Liver (tissue), 8 donors: ENCODE measurements at regions not wholly inside any gene's neighbourhood (a gene's known extent, or its start where the extent isn't known, plus 50 kb on each side); places are given as distances from the start of the nearest gene placed in this dataset.

ENCODE experiments used
- DNase-seq: peaks from one replicate; pipeline ENCODE4 v3.0.0-alpha.2; 2017; ENCODE audit warnings: low spot score
- H3K27ac ChIP-seq, 2 donors: one replicate each; pipeline ENCODE4 v1.7.0; 2013; ENCODE audit warnings: inconsistent platforms in 2 of 2, low read length in 2 of 2, control low read depth in 1 of 2, low read depth in 1 of 2, mild to moderate bottlenecking in 1 of 2
- H3K27me3 ChIP-seq, 4 donors: one replicate each; pipeline versions ENCODE4 v1.6.1 to v1.7.0; 2013; ENCODE audit warnings: low read length in 3 of 4, inconsistent platforms in 1 of 4, mild to moderate bottlenecking in 1 of 4, moderate library complexity in 1 of 4; ENCODE audit not compliant: control insufficient read depth in 4 of 4, insufficient read depth in 4 of 4
- H3K36me3 ChIP-seq, 4 donors: one replicate each; pipeline versions ENCODE4 v1.6.1 to v1.7.0; 2013; ENCODE audit warnings: low read length in 3 of 4, mild to moderate bottlenecking in 3 of 4, low read depth in 1 of 4, moderate library complexity in 1 of 4; ENCODE audit not compliant: control insufficient read depth in 4 of 4, insufficient read depth in 3 of 4
- H3K4me1 ChIP-seq, 4 donors: one replicate each; pipeline versions ENCODE4 v1.6.1 to v1.7.0; 2013; ENCODE audit warnings: low read length in 3 of 4, mild to moderate bottlenecking in 3 of 4, moderate library complexity in 1 of 4; ENCODE audit not compliant: control insufficient read depth in 4 of 4, insufficient read depth in 4 of 4
- H3K4me3 ChIP-seq, 3 donors: one replicate each; pipeline versions ENCODE4 v1.6.1 to v1.7.0; 2013; ENCODE audit warnings: low read length in 3 of 3, control low read depth in 1 of 3, low read depth in 1 of 3, mild to moderate bottlenecking in 1 of 3
- H3K9ac ChIP-seq, 2 donors: one replicate each; pipeline ENCODE4 v1.7.0; 2013; ENCODE audit warnings: low read length in 2 of 2, mild to moderate bottlenecking in 2 of 2, moderate library complexity in 2 of 2, control low read depth in 1 of 2, low read depth in 1 of 2
- H3K9me3 ChIP-seq, 4 donors: one replicate each; pipeline versions ENCODE4 v1.6.1 to v1.7.0; 2013; ENCODE audit warnings: low read length in 3 of 4; ENCODE audit not compliant: control insufficient read depth in 4 of 4
- CTCF ChIP-seq: fragments of 150-350 bp; IDR thresholded peaks from 2 replicates; pipeline ENCODE4 v1.5.1; 2017; ENCODE audit warnings: improper control_type of control experiment, low read depth, low read length; ENCODE audit not compliant: missing input control
- EGR1 ChIP-seq, 2 donors: IDR thresholded peaks; 2 replicates each; pipeline ENCODE4 v1.6.1; 2016 to 2018; ENCODE audit warnings: antibody characterized with exemption in 2 of 2, low read depth in 2 of 2
- FOXA1 ChIP-seq: IDR thresholded peaks from 2 replicates; pipeline ENCODE4 v1.6.1; 2016; ENCODE audit warnings: antibody characterized with exemption
- FOXA2 ChIP-seq: IDR thresholded peaks from 2 replicates; pipeline ENCODE4 v1.6.1; 2016; ENCODE audit warnings: antibody characterized with exemption
- GABPA ChIP-seq, 2 donors: IDR thresholded peaks in 1 of 2; conservative IDR thresholded peaks in 1 of 2; 2 replicates each; pipeline ENCODE4 v1.6.1; 2016; ENCODE audit warnings: antibody characterized with exemption in 2 of 2, mild to moderate bottlenecking in 1 of 2, moderate library complexity in 1 of 2
- HNF4A ChIP-seq, 2 donors: conservative IDR thresholded peaks; 2 replicates each; pipeline ENCODE4 v1.6.1; 2016; ENCODE audit warnings: antibody characterized with exemption in 2 of 2, mild to moderate bottlenecking in 2 of 2
- HNF4G ChIP-seq: IDR thresholded peaks from 2 replicates; pipeline ENCODE4 v1.6.1; 2016; ENCODE audit warnings: antibody characterized with exemption
- JUND ChIP-seq, 2 donors: IDR thresholded peaks; 2 replicates each; pipeline ENCODE4 v1.6.1; 2016; ENCODE audit warnings: antibody characterized with exemption in 2 of 2
- MAX ChIP-seq: IDR thresholded peaks from 2 replicates; pipeline ENCODE4 v1.6.1; 2016; ENCODE audit warnings: antibody characterized with exemption
- NR2F2 ChIP-seq: IDR thresholded peaks from 2 replicates; pipeline ENCODE4 v1.6.1; 2016; ENCODE audit warnings: antibody characterized with exemption
- RAD21 ChIP-seq, 2 donors: IDR thresholded peaks; 2 replicates each; pipeline ENCODE4 v1.6.1; 2016; ENCODE audit warnings: antibody characterized with exemption in 2 of 2, mild to moderate bottlenecking in 2 of 2
- REST ChIP-seq: IDR thresholded peaks from 2 replicates; pipeline ENCODE4 v1.6.1; 2016; ENCODE audit warnings: antibody characterized with exemption, mild to moderate bottlenecking
- RXRA ChIP-seq, 2 donors: IDR thresholded peaks; 2 replicates each; pipeline ENCODE4 v1.6.1; 2017 to 2018; ENCODE audit warnings: antibody characterized with exemption in 2 of 2, mild to moderate bottlenecking in 1 of 2
- SP1 ChIP-seq: IDR thresholded peaks from 2 replicates; pipeline ENCODE4 v1.6.1; 2018; ENCODE audit warnings: antibody characterized with exemption, mild to moderate bottlenecking
- TAF1 ChIP-seq: conservative IDR thresholded peaks from 2 replicates; pipeline ENCODE4 v1.6.1; 2016; ENCODE audit warnings: antibody characterized with exemption, mild to moderate bottlenecking
- YY1 ChIP-seq: IDR thresholded peaks from 2 replicates; pipeline ENCODE4 v1.6.1; 2016; ENCODE audit warnings: antibody characterized with exemption, mild to moderate bottlenecking
- ZBTB33 ChIP-seq: IDR thresholded peaks from 2 replicates; pipeline ENCODE4 v1.6.1; 2016; ENCODE audit warnings: antibody characterized with exemption
- WGBS: extraction: QIAGEN DNeasy Blood & Tissue Kit; methylation state at CpG from one replicate; pipeline ENCODE4 v1.1.7; 2013; 5-methylcytosine and 5-hydroxymethylcytosine counted together
- donor health status: healthy.
- donor health status: healthy.
- donor health status: healthy.
- donor health status: healthy.
- donor health status: healthy.

GRCh38 chr12:131507881-131508280 lies 203.0 kb upstream of the SFSWAP start:
- Histone ChIP-seq H3K4me3 (no peak overlapping the region), H3K4me1 (no peaks in the 10 kb centered on the region), H3K27me3 (peaks cover 0 to 14% (median 0%) of the 10 kb centered on the region in 4 donors), H3K27ac (no peak overlapping the region), H3K9ac (no peak overlapping the region), H3K36me3 (no peaks in the 10 kb centered on the region), H3K9me3 (no peaks in the 10 kb centered on the region)
- TF ChIP-seq RXRA (IDR thresholded peaks at IDR 0.05): no peak
- no peak for TF ChIP-seq YY1
- no peak for TF ChIP-seq ZBTB33
- no peak for TF ChIP-seq CTCF
- no peak for TF ChIP-seq EGR1 (IDR thresholded peaks at IDR 0.05; ENCODE audit: low read depth in 2 of 2)
- no peak for TF ChIP-seq MAX
- TF ChIP-seq FOXA2: no peak
- no peak for TF ChIP-seq GABPA (IDR thresholded peaks at IDR 0.05 in 1 of 2, conservative IDR thresholded peaks at IDR 0.05 in 1 of 2)
- TF ChIP-seq REST: no peak
- TF ChIP-seq TAF1: no peak
- no peak for TF ChIP-seq RAD21 (IDR thresholded peaks at IDR 0.05)
- TF ChIP-seq FOXA1: no peak
- no peak for TF ChIP-seq HNF4A (conservative IDR thresholded peaks at IDR 0.05)
- TF ChIP-seq SP1: no peak
- WGBS: 75% methylated on average over 9 of the region's 9 CpGs
- DNase-seq: no peak

GRCh38 chr12:131509701-131510100 lies 201.2 kb upstream of the SFSWAP start:
- H3K4me1 ChIP-seq: no peaks in the 10 kb centered on the region
- no peak overlapping the region for H3K27ac ChIP-seq
- peaks cover 0 to 16% (median 0%) of the 10 kb centered on the region in 4 donors for H3K27me3 ChIP-seq
- DNase-seq: no peak
- peaks cover 0 to 2% (median 0%) of the 10 kb centered on the region in 4 donors for H3K9me3 ChIP-seq
- H3K9ac ChIP-seq: no peak overlapping the region
- WGBS: 71% methylated on average over 7 of the region's 7 CpGs
- no peaks in the 10 kb centered on the region for H3K36me3 ChIP-seq
- H3K4me3 ChIP-seq: no peak overlapping the region
- no peak for TF ChIP-seq REST
- no peak for TF ChIP-seq MAX
- no peak for TF ChIP-seq YY1
- no peak for TF ChIP-seq FOXA2
- no peak for TF ChIP-seq GABPA (IDR thresholded peaks at IDR 0.05 in 1 of 2, conservative IDR thresholded peaks at IDR 0.05 in 1 of 2)
- TF ChIP-seq RXRA (IDR thresholded peaks at IDR 0.05): no peak
- no peak for TF ChIP-seq JUND (IDR thresholded peaks at IDR 0.05)
- TF ChIP-seq EGR1 (IDR thresholded peaks at IDR 0.05; ENCODE audit: low read depth in 2 of 2): no peak
- TF ChIP-seq ZBTB33: no peak
- TF ChIP-seq RAD21 (IDR thresholded peaks at IDR 0.05): no peak
- TF ChIP-seq HNF4G: no peak
- no peak for TF ChIP-seq TAF1
- no peak for TF ChIP-seq NR2F2
